ENCODE measurements at regions not wholly inside any gene's neighbourhood (a gene's known extent, or its start where the extent isn't known, plus 50 kb on each side); places are given as distances from the start of the nearest gene placed in this dataset.

GRCh38 chr5:159819591-159820411, 96.5 kb upstream of the ADRA1B start:
- DNase-seq (ENCODE audit: low read depth), result peak; percentile 84
- TF ChIP-seq, protein P1, sequence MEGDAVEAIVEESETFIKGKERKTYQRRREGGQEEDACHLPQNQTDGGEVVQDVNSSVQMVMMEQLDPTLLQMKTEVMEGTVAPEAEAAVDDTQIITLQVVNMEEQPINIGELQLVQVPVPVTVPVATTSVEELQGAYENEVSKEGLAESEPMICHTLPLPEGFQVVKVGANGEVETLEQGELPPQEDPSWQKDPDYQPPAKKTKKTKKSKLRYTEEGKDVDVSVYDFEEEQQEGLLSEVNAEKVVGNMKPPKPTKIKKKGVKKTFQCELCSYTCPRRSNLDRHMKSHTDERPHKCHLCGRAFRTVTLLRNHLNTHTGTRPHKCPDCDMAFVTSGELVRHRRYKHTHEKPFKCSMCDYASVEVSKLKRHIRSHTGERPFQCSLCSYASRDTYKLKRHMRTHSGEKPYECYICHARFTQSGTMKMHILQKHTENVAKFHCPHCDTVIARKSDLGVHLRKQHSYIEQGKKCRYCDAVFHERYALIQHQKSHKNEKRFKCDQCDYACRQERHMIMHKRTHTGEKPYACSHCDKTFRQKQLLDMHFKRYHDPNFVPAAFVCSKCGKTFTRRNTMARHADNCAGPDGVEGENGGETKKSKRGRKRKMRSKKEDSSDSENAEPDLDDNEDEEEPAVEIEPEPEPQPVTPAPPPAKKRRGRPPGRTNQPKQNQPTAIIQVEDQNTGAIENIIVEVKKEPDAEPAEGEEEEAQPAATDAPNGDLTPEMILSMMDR (IDR thresholded peaks at IDR 0.05; ENCODE audit: insufficient read depth, low read length, severe bottlenecking), result no peak
- Histone ChIP-seq H3K4me3 (ENCODE audit: low read depth, low read length) (no peak overlapping the region), H3K27me3 (ENCODE audit: control insufficient read depth, insufficient read depth, low read length) (no peaks in the 10 kb centered on the region), H3K36me3 (ENCODE audit: control insufficient read depth, insufficient read depth, low read length) (no peaks in the 10 kb centered on the region)
- peak; percentile 72 for FAIRE-seq

DNA sequence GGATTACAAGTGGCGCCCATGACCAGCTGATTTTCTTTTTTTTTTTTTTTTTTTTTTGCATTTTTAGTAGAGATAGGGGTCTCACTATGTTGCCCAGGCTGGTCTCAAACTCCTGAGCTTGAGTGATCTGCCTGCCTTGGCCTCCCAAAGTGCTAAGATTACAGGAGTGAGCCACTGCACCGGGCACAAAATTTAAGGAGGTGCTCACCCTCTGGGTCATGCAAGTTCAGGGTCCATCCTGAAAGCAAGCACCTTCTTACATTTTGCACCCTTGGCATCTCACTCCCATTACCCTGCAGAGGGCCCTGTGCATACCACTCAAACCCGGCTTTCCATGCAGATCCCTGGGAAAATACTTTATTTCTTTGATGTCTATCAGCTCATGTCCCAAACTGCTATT, 95.6 kb upstream of the ADRA1B start:
- no peak for FAIRE-seq
- no peak overlapping the region for H3K4me3 ChIP-seq (ENCODE audit: low read depth, low read length)

GRCh38 chr5:159821461-159821940, 94.8 kb upstream of the ADRA1B start:
- TF ChIP-seq, protein P1 (IDR thresholded peaks at IDR 0.05; ENCODE audit: insufficient read depth, low read length, severe bottlenecking), result no peak
- FAIRE-seq (no peak), DNase-seq (ENCODE audit: low read depth) (no peak)
- Histone ChIP-seq H3K36me3 (ENCODE audit: control insufficient read depth, insufficient read depth, low read length) (no peaks in the 10 kb centered on the region), H3K27me3 (ENCODE audit: control insufficient read depth, insufficient read depth, low read length) (no peaks in the 10 kb centered on the region), H3K4me3 (ENCODE audit: low read depth, low read length) (no peak overlapping the region)

More for the DNA sequence above, 95.6 kb upstream of the ADRA1B start:
- TF ChIP-seq, protein P1 (IDR thresholded peaks at IDR 0.05; ENCODE audit: insufficient read depth, low read length, severe bottlenecking), result no peak
- no peak for DNase-seq (ENCODE audit: low read depth)
- H3K36me3 ChIP-seq (ENCODE audit: control insufficient read depth, insufficient read depth, low read length), result no peaks in the 10 kb centered on the region
- no peaks in the 10 kb centered on the region for H3K27me3 ChIP-seq (ENCODE audit: control insufficient read depth, insufficient read depth, low read length)

GRCh38 chr5:159824188-159825161, 91.8 kb upstream of the ADRA1B start:
- DNase-seq (ENCODE audit: low read depth), result peak; percentile 78
- H3K36me3 ChIP-seq (ENCODE audit: control insufficient read depth, insufficient read depth, low read length), result no peaks in the 10 kb centered on the region
- TF ChIP-seq, protein P1 (IDR thresholded peaks at IDR 0.05; ENCODE audit: insufficient read depth, low read length, severe bottlenecking), result no peak
- FAIRE-seq, result no peak
- no peak overlapping the region for H3K4me3 ChIP-seq (ENCODE audit: low read depth, low read length)
- H3K27me3 ChIP-seq (ENCODE audit: control insufficient read depth, insufficient read depth, low read length), result no peaks in the 10 kb centered on the region

DNA sequence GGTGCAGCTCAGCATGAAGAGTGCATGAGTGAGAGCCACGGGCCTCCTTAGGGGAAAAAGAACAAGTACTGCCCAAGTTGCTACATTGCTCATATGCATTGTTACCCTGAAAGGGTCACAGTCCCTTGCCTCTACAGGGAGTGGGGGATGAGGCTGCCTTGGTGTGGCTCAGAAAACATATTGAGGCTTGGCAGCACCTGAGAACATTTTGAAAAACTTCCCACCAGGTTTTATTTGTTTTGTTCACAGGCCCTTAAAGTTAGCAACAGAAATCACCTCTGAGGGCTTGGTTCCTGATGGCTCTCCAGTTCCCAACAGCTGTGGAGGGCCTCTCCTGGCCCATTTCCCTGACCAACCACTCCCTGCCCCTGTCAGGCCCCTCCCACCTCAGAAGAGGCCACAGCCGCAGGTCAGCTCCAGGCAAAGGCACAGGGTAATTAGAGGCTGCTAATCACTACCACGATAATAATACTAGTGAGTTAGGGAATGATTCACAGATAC, 90.7 kb upstream of the ADRA1B start:
- Histone ChIP-seq H3K4me3 (ENCODE audit: low read depth, low read length) (no peak overlapping the region), H3K27me3 (ENCODE audit: control insufficient read depth, insufficient read depth, low read length) (no peaks in the 10 kb centered on the region), H3K36me3 (ENCODE audit: control insufficient read depth, insufficient read depth, low read length) (no peaks in the 10 kb centered on the region)
- no peak for DNase-seq (ENCODE audit: low read depth)
- no peak for FAIRE-seq
- TF ChIP-seq, protein P1 (IDR thresholded peaks at IDR 0.05; ENCODE audit: insufficient read depth, low read length, severe bottlenecking), result no peak

Measured in bronchial epithelial cell (primary cell).